ENCODE measurements at regions not wholly inside any gene's neighbourhood (a gene's known extent, or its start where the extent isn't known, plus 50 kb on each side); places are given as distances from the start of the nearest gene placed in this dataset.
"Not testable (repeated sequence)": the region's sequence is repeated elsewhere in the genome, so short reads cannot be mapped to it uniquely, and the experiment has no call there.

GRCh38 chr14:53216955-53217315, 63.8 kb upstream of the DDHD1 start:
- H3K27me3 ChIP-seq (ENCODE audit: control insufficient read depth in 2 of 2, insufficient read depth in 2 of 2, low read length in 2 of 2); H3K9ac ChIP-seq (ENCODE audit: insufficient read depth in 1 of 2, low read depth in 2 of 2, low read length in 2 of 2); H4K20me1 ChIP-seq (replicated peaks; ENCODE audit: control insufficient read depth, insufficient read depth, low read length); H2AFZ ChIP-seq (ENCODE audit: low read depth, low read length); H3K36me3 ChIP-seq (ENCODE audit: control insufficient read depth, insufficient read depth, low read length); H3K9me3 ChIP-seq (replicated peaks; ENCODE audit: control insufficient read depth, insufficient read depth, low read depth, low read length); in situ Hi-C loops (cut with MboI); DNase-seq (ENCODE audit: extremely low read depth in 1 of 4, low spot score in 3 of 4); ATAC-seq; intact Hi-C loops (cut with micrococcal nuclease); BruUV-seq (replicated peaks); H3K9me1 ChIP-seq (ENCODE audit: control insufficient read depth, insufficient read depth, low read length); H3K4me3 ChIP-seq; H3K4me1 ChIP-seq (replicated peaks in 1 of 2; ENCODE audit: control insufficient read depth in 2 of 2, insufficient read depth in 2 of 2, low read length in 2 of 2); H3K27ac ChIP-seq (ENCODE audit: extremely low read depth, low read depth, low read length); FAIRE-seq; H3K79me2 ChIP-seq (ENCODE audit: control insufficient read depth, insufficient read depth, low read length): not testable (repeated sequence)
- ChIA-PET POLR2A (interaction anchor here (0.6 to 0.8 kb wide), 2 partner anchors 443 to 770 kb away, joined by 3 read pairs; no protein-coding TSS in a partner anchor), CTCF (ENCODE audit: low intra/inter-chr PET ratio) (interaction anchor here (0.7 kb wide), 1 partner anchor 147 kb away, joined by 3 read pairs; no protein-coding TSS in a partner anchor)
- peak overlapping the region; percentile 68; the same call in 1 of the 2 replicates for H3K4me2 ChIP-seq (ENCODE audit: insufficient read depth, low read length)
- peak; percentile 37 for TF ChIP-seq NFYB (IDR thresholded peaks at IDR 0.05; ENCODE audit: extremely low read depth, insufficient read length)
- WGBS (ENCODE audit: insufficient coverage, low coverage, missing lambda C conversion rate), result 67% methylated on average over 1 of the region's 1 CpG

- H3K4me2 ChIP-seq (ENCODE audit: insufficient read depth, low read length); CTCF ChIA-PET (ENCODE audit: low intra/inter-chr PET ratio); H3K27me3 ChIP-seq (ENCODE audit: control insufficient read depth in 2 of 2, insufficient read depth in 2 of 2, low read length in 2 of 2); H3K9me3 ChIP-seq (replicated peaks; ENCODE audit: control insufficient read depth, insufficient read depth, low read depth, low read length); ATAC-seq; H2AFZ ChIP-seq (ENCODE audit: low read depth, low read length); in situ Hi-C loops (cut with MboI); FAIRE-seq; BruUV-seq (replicated peaks); intact Hi-C loops (cut with micrococcal nuclease); H3K9me1 ChIP-seq (ENCODE audit: control insufficient read depth, insufficient read depth, low read length); H3K27ac ChIP-seq (ENCODE audit: extremely low read depth, low read depth, low read length); H3K9ac ChIP-seq (ENCODE audit: insufficient read depth in 1 of 2, low read depth in 2 of 2, low read length in 2 of 2); H3K79me2 ChIP-seq (ENCODE audit: control insufficient read depth, insufficient read depth, low read length); H3K36me3 ChIP-seq (ENCODE audit: control insufficient read depth, insufficient read depth, low read length); H3K4me3 ChIP-seq; H3K4me1 ChIP-seq (replicated peaks in 1 of 2; ENCODE audit: control insufficient read depth in 2 of 2, insufficient read depth in 2 of 2, low read length in 2 of 2); H4K20me1 ChIP-seq (replicated peaks; ENCODE audit: control insufficient read depth, insufficient read depth, low read length); DNase-seq (ENCODE audit: extremely low read depth in 1 of 4, low spot score in 3 of 4): not testable (repeated sequence)
- POLR2A ChIA-PET, result interaction anchor here (0.6 to 0.8 kb wide), 2 partner anchors 442 to 770 kb away, joined by 3 read pairs; no protein-coding TSS in a partner anchor
- 69% methylated on average over 7 of the region's 11 CpGs for WGBS (ENCODE audit: insufficient coverage, low coverage, missing lambda C conversion rate)
- peak; percentile 25 for TF ChIP-seq NFYB (IDR thresholded peaks at IDR 0.05; ENCODE audit: extremely low read depth, insufficient read length)
These were observed 63.4 kb upstream of the DDHD1 start for GRCh38 chr14:53216478-53216877.
